ENCODE measurements at regions not wholly inside any gene's neighbourhood (a gene's known extent, or its start where the extent isn't known, plus 50 kb on each side); places are given as distances from the start of the nearest gene placed in this dataset.

GRCh38 chr14:71452539-71452938, 479.7 kb upstream of the RGS6 start:
- TF ChIP-seq CTCF (IDR thresholded peaks at IDR 0.05) = no peak
- TF ChIP-seq POLR2A (IDR thresholded peaks at IDR 0.05) = no peak
